HTR-8/SVneo (cell line): ENCODE measurements at regions not wholly inside any gene's neighbourhood (a gene's known extent, or its start where the extent isn't known, plus 50 kb on each side); places are given as distances from the start of the nearest gene placed in this dataset.
A peak's percentile ranks its signal among the peaks of the same experiment; 100 is the strongest.
"Not testable (repeated sequence)": the region's sequence is repeated elsewhere in the genome, so short reads cannot be mapped to it uniquely, and the experiment has no call there.

Source experiments
- DNase-seq: peaks from one replicate; pipeline ENCODE4 v3.0.0; 2011; ENCODE audit warnings: low spot score, mixed read lengths; ENCODE audit not compliant: insufficient read length
- FAIRE-seq: peaks from 2 replicates; lab custom pipeline; 2011; peaks lifted over from hg19 to GRCh38; lab: Jason Lieb, UNC

- peak; percentile 34 for DNase-seq
- FAIRE-seq: no peak
Observed at GRCh38 chr7:20083781-20084180, 133.4 kb downstream of the MACC1 start.

- FAIRE-seq (peak; percentile 4), DNase-seq (no peak)
Observed at GRCh38 chr7:20079080-20079479, 138.1 kb downstream of the MACC1 start.

GRCh38 chr7:20076835-20077234 lies 140.3 kb downstream of the MACC1 start:
- DNase-seq: no peak
- FAIRE-seq: no peak

- DNase-seq (no peak), FAIRE-seq (no peak)
Observed at GRCh38 chr7:20075992-20076820, 141.0 kb downstream of the MACC1 start.

- FAIRE-seq (no peak), DNase-seq (no peak)
Observed at GRCh38 chr7:20075440-20075839, 141.7 kb downstream of the MACC1 start.

GRCh38 chr7:20068004-20068403 lies 149.2 kb downstream of the MACC1 start:
- not testable (repeated sequence) for FAIRE-seq, DNase-seq

GRCh38 chr7:20064974-20065862 lies 152.0 kb downstream of the MACC1 start:
- DNase-seq: no peak
- FAIRE-seq: no peak

GRCh38 chr7:20064181-20064970 lies 152.8 kb downstream of the MACC1 start:
- FAIRE-seq: no peak
- DNase-seq: no peak

- FAIRE-seq (no peak), DNase-seq (no peak)
Observed at GRCh38 chr7:20063644-20064043, 153.5 kb downstream of the MACC1 start.

- FAIRE-seq (no peak), DNase-seq (no peak)
Observed at GRCh38 chr7:20062932-20063331, 154.3 kb downstream of the MACC1 start.

GRCh38 chr7:20053334-20054104 lies 163.7 kb downstream of the MACC1 start:
- FAIRE-seq (no peak), DNase-seq (no peak)

GRCh38 chr7:20050241-20050966 lies 166.8 kb downstream of the MACC1 start:
- DNase-seq: no peak
- FAIRE-seq: no peak

- DNase-seq (no peak), FAIRE-seq (no peak)
Observed at GRCh38 chr7:20038676-20039075, 178.5 kb downstream of the MACC1 start.

GRCh38 chr7:20035279-20035875 lies 181.8 kb downstream of the MACC1 start:
- DNase-seq (no peak), FAIRE-seq (no peak)

- DNase-seq: no peak
- FAIRE-seq: no peak
Observed at GRCh38 chr7:20033621-20034400, 183.4 kb downstream of the MACC1 start.

- DNase-seq (no peak), FAIRE-seq (no peak)
Observed at GRCh38 chr7:20032741-20033140, 184.4 kb downstream of the MACC1 start.

- FAIRE-seq (no peak), DNase-seq (peak; percentile 3)
Observed at GRCh38 chr7:20030915-20031362, 186.2 kb downstream of the MACC1 start.

- no peak for DNase-seq
- FAIRE-seq: no peak
Observed at GRCh38 chr7:20030417-20030816, 186.8 kb downstream of the MACC1 start.
